ENCODE measurements at regions not wholly inside any gene's neighbourhood (a gene's known extent, or its start where the extent isn't known, plus 50 kb on each side); places are given as distances from the start of the nearest gene placed in this dataset.

DNA sequence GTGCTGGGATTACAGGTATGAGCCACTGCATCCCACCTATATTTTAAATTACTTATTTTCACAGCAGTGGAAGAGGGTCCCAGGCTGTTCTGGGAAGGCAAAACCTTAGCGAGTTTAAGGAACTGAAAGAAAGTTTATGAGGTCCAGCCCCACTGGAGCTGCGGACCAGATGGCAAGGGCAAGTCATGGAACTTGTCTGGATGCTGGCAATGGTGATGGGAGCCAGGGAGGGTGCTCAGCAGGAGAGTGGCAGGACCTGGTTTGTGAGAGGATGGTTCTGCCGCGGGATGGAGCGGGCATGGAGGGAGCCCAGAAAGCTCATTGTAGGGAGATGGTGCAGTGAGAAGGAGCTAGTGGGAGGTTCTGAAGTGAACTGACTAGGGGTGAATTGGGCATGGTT is 50.6 kb upstream of the SLC45A1 start:
- 67 to 75% methylated on average over 5 of the region's 5 CpGs for WGBS, 2 donors
- Histone ChIP-seq H3K4me1 (no peaks in the 10 kb centered on the region), H3K36me3 (no peaks in the 10 kb centered on the region), H3K27me3 (no peaks in the 10 kb centered on the region), H3K4me3 (replicated peaks in 1 of 3) (no peak overlapping the region), H3K9me3 (no peaks in the 10 kb centered on the region), H3K27ac (no peak overlapping the region)
- DNase-seq = no peak
- intact Hi-C loops (cut with DNase I) = no loop called here
- no peak for TF ChIP-seq POLR2A (IDR thresholded peaks at IDR 0.05)
- no peak for TF ChIP-seq CTCF (IDR thresholded peaks at IDR 0.05)

- Histone ChIP-seq H3K9me3 (no peaks in the 10 kb centered on the region), H3K4me3 (replicated peaks in 1 of 3) (no peak overlapping the region), H3K4me1 (no peaks in the 10 kb centered on the region), H3K27ac (no peak overlapping the region), H3K27me3 (no peaks in the 10 kb centered on the region), H3K36me3 (no peaks in the 10 kb centered on the region)
- TF ChIP-seq CTCF (IDR thresholded peaks at IDR 0.05) (no peak), POLR2A (IDR thresholded peaks at IDR 0.05) (no peak)
- no peak for DNase-seq
- intact Hi-C loops (cut with DNase I) = no loop called here
- WGBS, 2 donors = 55 to 58% methylated on average over 7 to 8 of the region's 8 CpGs
These were observed 51.3 kb upstream of the SLC45A1 start for GRCh38 chr1:8266436-8267165.

DNA sequence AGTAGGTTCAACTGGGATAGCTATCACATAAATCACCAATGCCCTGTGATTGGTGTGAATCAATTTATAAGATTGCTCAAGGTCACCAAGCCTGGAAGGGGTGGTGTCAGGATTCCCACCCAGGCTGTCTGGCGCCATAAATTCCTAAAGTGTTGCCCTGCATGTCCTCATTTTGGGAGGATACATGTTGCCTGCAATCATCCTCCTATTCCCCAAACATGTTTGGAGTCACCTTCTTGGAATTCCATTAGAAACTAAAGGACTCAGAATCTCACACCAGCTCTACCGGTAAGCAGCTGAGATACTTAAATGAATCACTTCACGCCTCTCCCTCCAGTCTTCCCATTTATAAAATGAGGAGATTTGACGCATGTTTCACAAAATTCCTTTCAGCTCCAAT is 54.1 kb upstream of the SLC45A1 start:
- H3K4me3 ChIP-seq (replicated peaks in 1 of 3) = no peak overlapping the region
- no peaks in the 10 kb centered on the region for H3K36me3 ChIP-seq
- TF ChIP-seq POLR2A (IDR thresholded peaks at IDR 0.05) (no peak), CTCF (IDR thresholded peaks at IDR 0.05) (no peak)
- H3K4me1 ChIP-seq = peaks cover 13 to 15% of the 10 kb centered on the region in 2 donors
- no peaks in the 10 kb centered on the region for H3K27me3 ChIP-seq
- 94 to 100% methylated on average over 4 of the region's 4 CpGs for WGBS, 2 donors
- DNase-seq = no peak
- H3K9me3 ChIP-seq = no peaks in the 10 kb centered on the region
- H3K27ac ChIP-seq = no peak overlapping the region
- intact Hi-C loops (cut with DNase I) = no loop called here

- intact Hi-C loops (cut with DNase I) = no loop called here
- 74 to 92% methylated on average over 1 of the region's 1 CpG for WGBS, 2 donors
- no peak overlapping the region for H3K4me3 ChIP-seq (replicated peaks in 1 of 3)
- H3K9me3 ChIP-seq = no peaks in the 10 kb centered on the region
- H3K27me3 ChIP-seq = no peaks in the 10 kb centered on the region
- peak overlapping the region in 1 of 3 donors; percentile 99 for H3K27ac ChIP-seq
- peaks cover 27 to 32% of the 10 kb centered on the region in 2 donors for H3K4me1 ChIP-seq
- no peaks in the 10 kb centered on the region for H3K36me3 ChIP-seq
- TF ChIP-seq POLR2A (IDR thresholded peaks at IDR 0.05) = no peak
- DNase-seq = no peak
These were observed 56.5 kb upstream of the SLC45A1 start for GRCh38 chr1:8261398-8261762.

GRCh38 chr1:8259498-8260290 is 58.2 kb upstream of the SLC45A1 start:
- Histone ChIP-seq H3K9me3 (no peaks in the 10 kb centered on the region), H3K4me1 (peaks cover 27 to 32% of the 10 kb centered on the region in 2 donors), H3K36me3 (no peaks in the 10 kb centered on the region), H3K27me3 (no peaks in the 10 kb centered on the region), H3K27ac (peak overlapping the region; percentile 94 to 99 (median 96)), H3K4me3 (replicated peaks in 1 of 3) (no peak overlapping the region)
- intact Hi-C loops (cut with DNase I) = no loop called here
- DNase-seq = peak; percentile 93 to 95
- WGBS, 2 donors = 19 to 23% methylated on average over 13 of the region's 13 CpGs
- TF ChIP-seq POLR2A (IDR thresholded peaks at IDR 0.05) (peak in 1 of 2 donors; percentile 29), CTCF (IDR thresholded peaks at IDR 0.05) (no peak)
